ENCODE measurements at regions not wholly inside any gene's neighbourhood (a gene's known extent, or its start where the extent isn't known, plus 50 kb on each side); places are given as distances from the start of the nearest gene placed in this dataset.

GRCh38 chrX:88425739-88426138 is 321.3 kb upstream of the CPXCR1 start:
- H3K4me1 ChIP-seq = no peaks in the 10 kb centered on the region
- intact Hi-C loops (cut with DNase I; ENCODE audit: low total_unique reads) = no loop called here
- no peaks in the 10 kb centered on the region for H3K27me3 ChIP-seq
- 40 to 52% methylated on average over 4 of the region's 4 CpGs for WGBS, 2 donors (ENCODE audit: low coverage in 1 of 2)
- no peaks in the 10 kb centered on the region for H3K36me3 ChIP-seq
- no peak overlapping the region for H3K27ac ChIP-seq
- H3K9me3 ChIP-seq = no peaks in the 10 kb centered on the region
- in situ Hi-C loops (cut with MboI; ENCODE audit: low pct_ligation_motif_present in 1 of 4, low pct_unique_long_range_greater_than_20kb in 1 of 4, low sequenced_read_pairs in 3 of 4) = no loop called here
- H3K4me3 ChIP-seq = no peak overlapping the region
- TF ChIP-seq POLR2AphosphoS5 (IDR thresholded peaks at IDR 0.05) (no peak), POLR2A (IDR thresholded peaks at IDR 0.05) (no peak), EP300 (IDR thresholded peaks at IDR 0.05; ENCODE audit: low read depth) (no peak), CTCF (IDR thresholded peaks at IDR 0.05) (no peak)
- DNase-seq = no peak

- in situ Hi-C loops (cut with MboI; ENCODE audit: low pct_ligation_motif_present in 1 of 4, low pct_unique_long_range_greater_than_20kb in 1 of 4, low sequenced_read_pairs in 3 of 4) = no loop called here
- H3K27me3 ChIP-seq = no peaks in the 10 kb centered on the region
- no peaks in the 10 kb centered on the region for H3K36me3 ChIP-seq
- H3K27ac ChIP-seq = no peak overlapping the region
- no peak for TF ChIP-seq POLR2A (IDR thresholded peaks at IDR 0.05)
- no peak for TF ChIP-seq CTCF (IDR thresholded peaks at IDR 0.05)
- no peak for TF ChIP-seq EP300 (IDR thresholded peaks at IDR 0.05; ENCODE audit: low read depth)
- no peaks in the 10 kb centered on the region for H3K4me1 ChIP-seq
- intact Hi-C loops (cut with DNase I; ENCODE audit: low total_unique reads) = no loop called here
- DNase-seq = no peak
- no peak overlapping the region for H3K4me3 ChIP-seq
- H3K9me3 ChIP-seq = no peaks in the 10 kb centered on the region
- WGBS, 2 donors (ENCODE audit: low coverage in 1 of 2) = 34% methylated on average over 1 of the region's 1 CpG; no CpG with 5 or more reads in 1 of the 2 donors
Measured at GRCh38 chrX:88437563-88437962, 309.5 kb upstream of the CPXCR1 start.

- no peak for DNase-seq
- intact Hi-C loops (cut with DNase I; ENCODE audit: low total_unique reads) (no loop called here), in situ Hi-C loops (cut with MboI; ENCODE audit: low pct_ligation_motif_present in 1 of 4, low pct_unique_long_range_greater_than_20kb in 1 of 4, low sequenced_read_pairs in 3 of 4) (no loop called here)
- Histone ChIP-seq H3K27ac (no peak overlapping the region), H3K4me1 (no peaks in the 10 kb centered on the region), H3K4me3 (no peak overlapping the region), H3K9me3 (no peaks in the 10 kb centered on the region), H3K36me3 (no peaks in the 10 kb centered on the region), H3K27me3 (no peaks in the 10 kb centered on the region)
- 89% methylated on average over 1 of the region's 1 CpG; no CpG with 5 or more reads in 1 of the 2 donors for WGBS, 2 donors (ENCODE audit: low coverage in 1 of 2)
- TF ChIP-seq POLR2AphosphoS5 (IDR thresholded peaks at IDR 0.05) (no peak), EP300 (IDR thresholded peaks at IDR 0.05; ENCODE audit: low read depth) (no peak), POLR2A (IDR thresholded peaks at IDR 0.05) (no peak), CTCF (IDR thresholded peaks at IDR 0.05) (no peak)
Measured at GRCh38 chrX:88438209-88438608, 308.8 kb upstream of the CPXCR1 start.

GRCh38 chrX:88439935-88440334 is 307.1 kb upstream of the CPXCR1 start:
- Histone ChIP-seq H3K4me3 (no peak overlapping the region), H3K9me3 (no peaks in the 10 kb centered on the region), H3K36me3 (no peaks in the 10 kb centered on the region), H3K27ac (no peak overlapping the region), H3K27me3 (no peaks in the 10 kb centered on the region), H3K4me1 (no peaks in the 10 kb centered on the region)
- in situ Hi-C loops (cut with MboI; ENCODE audit: low pct_ligation_motif_present in 1 of 4, low pct_unique_long_range_greater_than_20kb in 1 of 4, low sequenced_read_pairs in 3 of 4) (no loop called here), intact Hi-C loops (cut with DNase I; ENCODE audit: low total_unique reads) (no loop called here)
- TF ChIP-seq CTCF (IDR thresholded peaks at IDR 0.05) (no peak), POLR2AphosphoS5 (IDR thresholded peaks at IDR 0.05) (no peak), POLR2A (IDR thresholded peaks at IDR 0.05) (no peak), EP300 (IDR thresholded peaks at IDR 0.05; ENCODE audit: low read depth) (no peak)
- DNase-seq = no peak

Small RNA genes lying in the stretch of these regions (small RNA-seq; reads per million reads assigned to genes)
- 0 reads per million in 4 donors for gene AL929325.1
- gene RF01225 = 0 reads per million in 4 donors
